Heart left ventricle (tissue), 16 donors: ENCODE measurements at regions not wholly inside any gene's neighbourhood (a gene's known extent, or its start where the extent isn't known, plus 50 kb on each side); places are given as distances from the start of the nearest gene placed in this dataset.

Source experiments
- ATAC-seq, 4 donors: fragments of 200-7000 bp; cut with Tn5 transposase; one replicate each; pipeline ENCODE4 v1.9.1; 2020 to 2022; ENCODE audit warnings: moderate library complexity in 4 of 4, mild to moderate bottlenecking in 3 of 4, moderate number of reproducible peaks in 1 of 4
- DNase-seq, 5 donors: peaks; one replicate each; pipeline ENCODE4 v3.0.0-alpha.2; 2020
- H3K27ac ChIP-seq, 12 donors: fragments of 200-600 bp; sonication (generic) in 4 of 12; one replicate each; pipeline versions ENCODE4 v1.5.0 to v1.8.0; 2016 to 2022; ENCODE audit warnings: mild to moderate bottlenecking in 2 of 12
- H3K27me3 ChIP-seq, 9 donors: fragments of 200-600 bp; sonication (generic) in 2 of 9; one replicate each; pipeline versions ENCODE4 v1.5.1 to v1.8.0; 2016 to 2022; ENCODE audit warnings: mild to moderate bottlenecking in 3 of 9
- H3K36me3 ChIP-seq, 9 donors: fragments of 200-600 bp; sonication (generic) in 2 of 9; one replicate each; pipeline versions ENCODE4 v1.5.0 to v1.8.0; 2018 to 2022; ENCODE audit warnings: mild to moderate bottlenecking in 2 of 9
- H3K4me1 ChIP-seq, 12 donors: fragments of 200-600 bp; sonication (generic) in 4 of 12; one replicate each; pipeline versions ENCODE4 v1.5.0 to v1.8.0; 2016 to 2022; ENCODE audit warnings: mild to moderate bottlenecking in 3 of 12
- H3K4me3 ChIP-seq, 12 donors: fragments of 200-600 bp; sonication (generic) in 4 of 12; one replicate each; pipeline versions ENCODE4 v1.5.0 to v1.8.0; 2017 to 2022; ENCODE audit warnings: mild to moderate bottlenecking in 9 of 12, moderate library complexity in 4 of 12
- H3K9me3 ChIP-seq, 12 donors: fragments of 200-600 bp; sonication (generic) in 4 of 12; one replicate each; pipeline versions ENCODE4 v1.5.0 to v1.8.0; 2016 to 2022; ENCODE audit warnings: mild to moderate bottlenecking in 1 of 12
- POLR2A ChIP-seq, 2 donors: fragments of 450-650 bp; IDR thresholded peaks; one replicate each; pipeline ENCODE4 v1.6.1; 2017; ENCODE audit warnings: antibody characterized with exemption in 2 of 2, mild to moderate bottlenecking in 2 of 2, moderate library complexity in 2 of 2
- WGBS, 4 donors: extraction: QIAGEN DNeasy Blood & Tissue Kit in 2 of 4; methylation state at CpG; one replicate each; pipeline versions ENCODE4 v1.1.5 to v1.1.7; 2013 to 2018; 5-methylcytosine and 5-hydroxymethylcytosine counted together
- intact Hi-C, 10 donors: fragments of 100-400 bp; cut with DNase I; formaldehyde crosslinking; loops; one replicate each; pipeline versions ENCODE4 v1.11.1 to v1.14.2; 2022
- TF ChIP-seq, protein P1 (sequence below), 12 donors: fragments of 200-600 bp; sonication (generic) in 4 of 12; IDR thresholded peaks; one replicate each; pipeline versions ENCODE4 v1.5.0 to v1.8.0; 2018 to 2022; ENCODE audit warnings: antibody characterized with exemption in 12 of 12, mild to moderate bottlenecking in 5 of 12
- donor health status: ischemic (EF 13 %, LVEDD 7.1; RV severe dilation, severe dysfunction).
- donor health status: healthy with polysubstance abuse.
- donor health status: DM: no; HTN: yes; CAD: no.
- donor health status: DM: no; HTN: no; CAD: no.
- donor health status: ischemic (EF 25% LVEDD 6.9; RV normal size, moderate dysfunction).
- donor health status: ischemic (EF 25% LVEDD 5.7; RV mildly dilated, moderate dysfunction).
- donor health status: healthy.
- donor health status: DM: yes; HTN: yes; CAD: no.
- donor health status: ischemic (EF 35%, LVEDD 5.7; RV mildly dilated, moderate dysfunction).
- donor health status: nonischemic (EF 11% LVEDD 7.7; RV severe dilation, severe dysfunction).
- donor health status: DM: yes; HTN: yes; CAD: no.
- donor health status: PGD.
- donor health status: ischemic (EF 29% LVEDD 5.4; RV normal size, mild dysfunction).
- donor health status: nonischemic (EF 23%, LVEDD 6.1; RV moderate dilation, normal function).

- H3K27ac ChIP-seq, result no peak overlapping the region
- DNase-seq (no peak), ATAC-seq (no peak)
- no peaks in the 10 kb centered on the region for H3K4me1 ChIP-seq
- WGBS, 4 donors, result 86 to 89% (median 88%) methylated on average over 4 of the region's 4 CpGs
- intact Hi-C loops, result no loop called here
- peaks cover 0 to 5% (median 0%) of the 10 kb centered on the region in 12 donors for H3K9me3 ChIP-seq
- TF ChIP-seq POLR2A (IDR thresholded peaks at IDR 0.05), result no peak
- TF ChIP-seq, protein P1, sequence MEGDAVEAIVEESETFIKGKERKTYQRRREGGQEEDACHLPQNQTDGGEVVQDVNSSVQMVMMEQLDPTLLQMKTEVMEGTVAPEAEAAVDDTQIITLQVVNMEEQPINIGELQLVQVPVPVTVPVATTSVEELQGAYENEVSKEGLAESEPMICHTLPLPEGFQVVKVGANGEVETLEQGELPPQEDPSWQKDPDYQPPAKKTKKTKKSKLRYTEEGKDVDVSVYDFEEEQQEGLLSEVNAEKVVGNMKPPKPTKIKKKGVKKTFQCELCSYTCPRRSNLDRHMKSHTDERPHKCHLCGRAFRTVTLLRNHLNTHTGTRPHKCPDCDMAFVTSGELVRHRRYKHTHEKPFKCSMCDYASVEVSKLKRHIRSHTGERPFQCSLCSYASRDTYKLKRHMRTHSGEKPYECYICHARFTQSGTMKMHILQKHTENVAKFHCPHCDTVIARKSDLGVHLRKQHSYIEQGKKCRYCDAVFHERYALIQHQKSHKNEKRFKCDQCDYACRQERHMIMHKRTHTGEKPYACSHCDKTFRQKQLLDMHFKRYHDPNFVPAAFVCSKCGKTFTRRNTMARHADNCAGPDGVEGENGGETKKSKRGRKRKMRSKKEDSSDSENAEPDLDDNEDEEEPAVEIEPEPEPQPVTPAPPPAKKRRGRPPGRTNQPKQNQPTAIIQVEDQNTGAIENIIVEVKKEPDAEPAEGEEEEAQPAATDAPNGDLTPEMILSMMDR (IDR thresholded peaks at IDR 0.05), result no peak
- H3K36me3 ChIP-seq, result no peaks in the 10 kb centered on the region
- H3K4me3 ChIP-seq, result no peak overlapping the region
- no peaks in the 10 kb centered on the region for H3K27me3 ChIP-seq
Observed at GRCh38 chr6:66689608-66690007, 982.6 kb upstream of the EYS start.

DNA sequence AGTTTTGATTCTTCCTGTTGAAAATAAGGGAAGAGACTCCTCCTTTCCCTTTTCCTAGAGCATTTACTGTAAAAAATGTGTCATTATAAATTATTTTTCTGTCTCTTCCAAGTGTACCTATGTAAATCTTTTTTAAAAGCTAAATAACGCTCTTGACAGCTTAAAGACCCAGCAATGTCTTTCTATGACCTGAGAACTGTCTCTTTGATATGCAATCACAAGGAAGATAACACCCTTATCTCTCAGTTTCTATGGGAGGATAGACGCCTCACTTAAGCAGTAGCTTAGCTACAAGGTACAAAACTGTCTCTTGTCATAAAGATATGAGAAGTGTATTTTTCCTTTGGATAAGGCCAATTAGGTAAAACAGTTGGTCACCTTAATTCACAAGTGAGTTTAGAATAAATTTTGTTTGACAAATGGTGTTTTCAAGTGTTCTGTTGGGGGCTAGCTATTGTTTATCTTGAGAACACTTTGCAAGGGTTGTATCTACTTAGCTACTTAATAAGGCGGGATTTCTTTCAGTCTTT is 980.6 kb upstream of the EYS start:
- H3K27ac ChIP-seq, result no peak overlapping the region
- WGBS, 4 donors, result 17 to 23% (median 19%) methylated on average over 3 of the region's 3 CpGs
- intact Hi-C loops, result no loop called here
- H3K9me3 ChIP-seq, result peaks cover 0 to 15% (median 0%) of the 10 kb centered on the region in 12 donors
- ATAC-seq (no peak), DNase-seq (no peak)
- H3K4me1 ChIP-seq, result no peaks in the 10 kb centered on the region
- H3K36me3 ChIP-seq, result no peaks in the 10 kb centered on the region
- no peak overlapping the region for H3K4me3 ChIP-seq
- no peak for TF ChIP-seq POLR2A (IDR thresholded peaks at IDR 0.05)
- TF ChIP-seq, protein P1 (IDR thresholded peaks at IDR 0.05), result no peak
- H3K27me3 ChIP-seq, result no peaks in the 10 kb centered on the region

DNA sequence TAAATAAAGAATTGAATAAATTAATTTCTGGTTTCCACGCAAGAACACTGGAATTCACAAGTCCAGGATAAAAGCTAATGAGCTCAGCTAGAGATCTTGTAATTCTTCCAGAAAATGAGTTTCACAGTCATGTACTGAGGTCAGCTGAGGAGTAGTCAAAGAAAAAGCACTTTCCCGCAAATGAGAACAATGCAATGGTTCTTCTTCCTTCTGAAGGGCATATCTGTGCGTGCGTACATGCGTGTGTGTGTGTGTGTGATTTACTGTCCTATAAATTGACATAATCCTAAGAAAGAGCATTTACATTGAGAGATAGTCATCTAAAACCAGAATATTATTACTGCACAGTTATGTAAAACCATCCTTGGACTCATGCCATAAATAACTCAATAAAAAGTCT is 968.9 kb upstream of the EYS start:
- H3K27ac ChIP-seq, result no peak overlapping the region
- 67 to 80% (median 73%) methylated on average over 5 of the region's 5 CpGs for WGBS, 4 donors
- DNase-seq, result no peak
- intact Hi-C loops, result no loop called here
- no peaks in the 10 kb centered on the region for H3K36me3 ChIP-seq
- TF ChIP-seq, protein P1 (IDR thresholded peaks at IDR 0.05), result no peak
- no peak for TF ChIP-seq POLR2A (IDR thresholded peaks at IDR 0.05)
- H3K4me1 ChIP-seq, result no peaks in the 10 kb centered on the region
- no peaks in the 10 kb centered on the region for H3K9me3 ChIP-seq
- no peak overlapping the region for H3K4me3 ChIP-seq
- H3K27me3 ChIP-seq, result no peaks in the 10 kb centered on the region
- no peak for ATAC-seq

- ATAC-seq (no peak), DNase-seq (no peak)
- Histone ChIP-seq H3K27ac (no peak overlapping the region), H3K9me3 (no peaks in the 10 kb centered on the region), H3K36me3 (no peaks in the 10 kb centered on the region), H3K4me3 (no peak overlapping the region), H3K4me1 (no peaks in the 10 kb centered on the region), H3K27me3 (no peaks in the 10 kb centered on the region)
- WGBS, 4 donors, result 91 to 95% (median 93%) methylated on average over 4 of the region's 4 CpGs
- intact Hi-C loops, result no loop called here
- TF ChIP-seq POLR2A (IDR thresholded peaks at IDR 0.05), result no peak
- TF ChIP-seq, protein P1 (IDR thresholded peaks at IDR 0.05), result no peak
Observed at GRCh38 chr6:66664112-66664511, 957.1 kb upstream of the EYS start.
